DMS 273 treated with DMSO at 0.1 percent for 48 hours (cell line): ENCODE measurements at regions not wholly inside any gene's neighbourhood (a gene's known extent, or its start where the extent isn't known, plus 50 kb on each side); places are given as distances from the start of the nearest gene placed in this dataset.
A peak's percentile ranks its signal among the peaks of the same experiment; 100 is the strongest.

Experiments used
- DNase-seq: peaks from one replicate; lab custom pipeline; 2025; lab: John Stamatoyannopoulos, UW

- no peak for DNase-seq
These were observed 128.4 kb downstream of the SNX18 start for GRCh38 chr5:54645882-54646355.

- DNase-seq = no peak
These were observed 126.7 kb downstream of the SNX18 start for GRCh38 chr5:54644226-54644625.

- no peak for DNase-seq
These were observed 126.1 kb downstream of the SNX18 start for GRCh38 chr5:54643685-54644106.

GRCh38 chr5:54639621-54640020 is 122.1 kb downstream of the SNX18 start:
- DNase-seq = no peak

- DNase-seq = no peak
These were observed 120.5 kb downstream of the SNX18 start for GRCh38 chr5:54638106-54638505.

- no peak for DNase-seq
These were observed 120.1 kb downstream of the SNX18 start for GRCh38 chr5:54637654-54638053.

- DNase-seq = no peak
These were observed 116.5 kb downstream of the SNX18 start for GRCh38 chr5:54634089-54634488.

GRCh38 chr5:54632131-54632701 is 114.7 kb downstream of the SNX18 start:
- DNase-seq = no peak

- no peak for DNase-seq
These were observed 113.3 kb downstream of the SNX18 start for GRCh38 chr5:54630738-54631359.

GRCh38 chr5:54629115-54629514 is 111.6 kb downstream of the SNX18 start:
- DNase-seq = no peak

GRCh38 chr5:54628050-54628449 is 110.5 kb downstream of the SNX18 start:
- DNase-seq = no peak

GRCh38 chr5:54626407-54626806 is 108.8 kb downstream of the SNX18 start:
- DNase-seq = no peak

- no peak for DNase-seq
These were observed 107.4 kb downstream of the SNX18 start for GRCh38 chr5:54624805-54625568.

- DNase-seq = no peak
These were observed 104.2 kb downstream of the SNX18 start for GRCh38 chr5:54621709-54622108.

- DNase-seq = no peak
These were observed 103.5 kb downstream of the SNX18 start for GRCh38 chr5:54621048-54621447.

- DNase-seq = peak; percentile 15
These were observed 102.8 kb downstream of the SNX18 start for GRCh38 chr5:54620141-54620933.

GRCh38 chr5:54619731-54620130 is 102.2 kb downstream of the SNX18 start:
- DNase-seq = no peak

- DNase-seq = no peak
These were observed 99.1 kb downstream of the SNX18 start for GRCh38 chr5:54616518-54617220.

- DNase-seq = no peak
These were observed 98.5 kb downstream of the SNX18 start for GRCh38 chr5:54616031-54616430.

- no peak for DNase-seq
These were observed 97.8 kb downstream of the SNX18 start for GRCh38 chr5:54615381-54615780.

- DNase-seq = no peak
These were observed 95.2 kb downstream of the SNX18 start for GRCh38 chr5:54612711-54613110.
